CD14-positive monocyte (primary cell): ENCODE measurements at regions not wholly inside any gene's neighbourhood (a gene's known extent, or its start where the extent isn't known, plus 50 kb on each side); places are given as distances from the start of the nearest gene placed in this dataset.

Experiments
- DNase-seq, 3 donors: peaks; one replicate each; pipeline ENCODE4 v3.0.0-alpha.2; 2011 to 2022
- H2AFZ ChIP-seq: 2 replicates; pipeline ENCODE4 v1.6.0; 2012; ENCODE audit warnings: mild to moderate bottlenecking, low read depth, low read length, inconsistent platforms; ENCODE audit not compliant: insufficient read depth, poor library complexity, severe bottlenecking
- H3K27ac ChIP-seq, 2 donors: 1 replicate in 1 of 2; 2 replicates in 1 of 2; pipeline ENCODE4 v1.5.1; 2012 to 2013; ENCODE audit warnings: low read length in 2 of 2, control low read depth in 1 of 2, inconsistent platforms in 1 of 2, low read depth in 1 of 2, mild to moderate bottlenecking in 1 of 2
- H3K27me3 ChIP-seq, 2 donors: one replicate each; pipeline versions ENCODE4 v1.6.0 to v1.6.1; 2011 to 2013; ENCODE audit warnings: low read length in 2 of 2; ENCODE audit not compliant: control insufficient read depth in 2 of 2, insufficient read depth in 2 of 2
- H3K36me3 ChIP-seq, 2 donors: replicated peaks in 1 of 2; 1 replicate in 1 of 2; 2 replicates in 1 of 2; pipeline versions ENCODE4 v1.5.1 to v1.6.1; 2012 to 2013; ENCODE audit warnings: low read length in 2 of 2, control low read depth in 1 of 2, inconsistent platforms in 1 of 2, mild to moderate bottlenecking in 1 of 2; ENCODE audit not compliant: insufficient read depth in 2 of 2, control insufficient read depth in 1 of 2
- H3K4me1 ChIP-seq, 2 donors: 1 replicate in 1 of 2; 2 replicates in 1 of 2; pipeline versions ENCODE4 v1.5.1 to v1.6.1; 2012 to 2013; ENCODE audit warnings: low read length in 2 of 2, control low read depth in 1 of 2, inconsistent platforms in 1 of 2, mild to moderate bottlenecking in 1 of 2, moderate library complexity in 1 of 2; ENCODE audit not compliant: insufficient read depth in 2 of 2, control insufficient read depth in 1 of 2
- H3K4me2 ChIP-seq: replicated peaks from 2 replicates; pipeline ENCODE3; 2012; ENCODE audit warnings: low read length, moderate library complexity, mild to moderate bottlenecking; ENCODE audit not compliant: poor library complexity, severe bottlenecking; ENCODE audit errors: extremely low read depth
- H3K4me3 ChIP-seq, 3 experiments: fragments of 200-600 bp in 1 of 3; sonication (generic) in 1 of 3; replicated peaks in 1 of 3; 1 replicate in 2 of 3; 2 replicates in 1 of 3; pipeline ENCODE4 v1.5.1; 2011 to 2013; ENCODE audit warnings: low read length in 3 of 3, mild to moderate bottlenecking in 3 of 3, control low read depth in 2 of 3, low read depth in 2 of 3, inconsistent platforms in 1 of 3, moderate library complexity in 1 of 3
- H3K79me2 ChIP-seq: 2 replicates; pipeline ENCODE4 v1.6.0; 2012; ENCODE audit warnings: mild to moderate bottlenecking, control low read depth, inconsistent platforms, low read length, moderate library complexity; ENCODE audit not compliant: insufficient read depth
- H3K9ac ChIP-seq: 2 replicates; pipeline ENCODE4 v1.6.0; 2017; ENCODE audit warnings: low read length, mild to moderate bottlenecking; ENCODE audit not compliant: insufficient read depth, poor library complexity, severe bottlenecking
- H3K9me3 ChIP-seq, 2 donors: replicated peaks in 1 of 2; 1 replicate in 1 of 2; 2 replicates in 1 of 2; pipeline versions ENCODE4 v1.5.1 to v1.6.1; 2012 to 2013; ENCODE audit warnings: low read length in 2 of 2, control low read depth in 1 of 2; ENCODE audit not compliant: control insufficient read depth in 1 of 2, insufficient read depth in 1 of 2
- H4K20me1 ChIP-seq: 2 replicates; pipeline ENCODE4 v1.6.0; 2012; ENCODE audit warnings: mild to moderate bottlenecking, low read length, control low read depth, moderate library complexity; ENCODE audit not compliant: insufficient read depth
- H3K27ac Mint-ChIP-seq, 7 donors: one replicate each; pipeline ENCODE4 v1.8.0; 2020; ENCODE audit warnings: mild to moderate bottlenecking in 7 of 7, mixed read lengths in 7 of 7, moderate library complexity in 6 of 7, inconsistent platforms in 2 of 7
- H3K27me3 Mint-ChIP-seq, 3 donors: one replicate each; pipeline ENCODE4 v1.8.0; 2021 to 2022; ENCODE audit warnings: low read depth in 3 of 3, mild to moderate bottlenecking in 3 of 3, mixed read lengths in 3 of 3, moderate library complexity in 3 of 3, inconsistent platforms in 1 of 3
- H3K36me3 Mint-ChIP-seq, 2 donors: one replicate each; pipeline ENCODE4 v1.8.0; 2020; ENCODE audit warnings: mixed read lengths in 2 of 2, inconsistent platforms in 1 of 2, mild to moderate bottlenecking in 1 of 2
- H3K4me1 Mint-ChIP-seq: one replicate; pipeline ENCODE4 v1.8.0; 2020; ENCODE audit warnings: mild to moderate bottlenecking, mixed read lengths
- H3K4me3 Mint-ChIP-seq, 2 donors: one replicate each; pipeline ENCODE4 v1.8.0; 2020; ENCODE audit warnings: mild to moderate bottlenecking in 2 of 2, mixed read lengths in 2 of 2, moderate library complexity in 1 of 2
- H3K9me3 Mint-ChIP-seq, 7 donors: one replicate each; pipeline ENCODE4 v1.8.0; 2020 to 2022; ENCODE audit warnings: mixed read lengths in 7 of 7, mild to moderate bottlenecking in 6 of 7, moderate library complexity in 6 of 7, inconsistent platforms in 2 of 7
- WGBS: methylation state at CpG from one replicate; pipeline ENCODE4 v1.1.5; 2013; ENCODE audit warnings: missing lambda C conversion rate; ENCODE audit not compliant: insufficient coverage; 5-methylcytosine and 5-hydroxymethylcytosine counted together
- intact Hi-C, 2 donors: fragments of 100-400 bp; cut with micrococcal nuclease; formaldehyde crosslinking; loops; one replicate each; pipeline versions ENCODE4 v1.15.0 to v1.15.1; 2023
- TF ChIP-seq, protein P1 (sequence below): fragments of 200-600 bp; IDR thresholded peaks from one replicate; pipeline ENCODE4 v1.8.0; 2022; ENCODE audit warnings: antibody characterized with exemption, mild to moderate bottlenecking

DNA sequence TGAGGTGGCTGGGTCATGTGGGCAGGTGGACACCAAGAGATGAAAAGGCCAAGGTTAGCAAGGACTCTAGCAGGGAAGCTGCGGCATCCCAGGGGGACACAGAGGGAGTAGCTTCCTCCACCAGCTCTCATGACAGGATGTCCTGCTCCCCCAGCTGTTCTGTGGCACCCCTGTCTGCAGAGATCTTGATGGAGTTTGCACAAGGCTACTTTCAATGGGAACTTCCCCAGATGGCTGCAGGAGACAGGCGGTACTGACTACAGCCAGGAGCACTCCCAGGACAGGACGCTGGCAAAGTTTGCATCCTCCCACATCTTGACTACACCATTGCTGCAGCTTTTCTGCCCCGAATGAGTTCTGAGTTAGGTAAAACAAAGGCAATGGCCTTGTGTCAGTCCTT is 312.8 kb downstream of the TLE4 start:
- H3K9me3 ChIP-seq: no peaks in the 10 kb centered on the region
- H3K4me1 ChIP-seq: no peaks in the 10 kb centered on the region
- H3K27ac Mint-ChIP-seq: no peak overlapping the region
- no peak overlapping the region for H3K4me2 ChIP-seq
- H3K79me2 ChIP-seq: no peaks in the 10 kb centered on the region
- no peaks in the 10 kb centered on the region for H3K36me3 ChIP-seq
- no peak overlapping the region for H3K4me3 ChIP-seq
- peak in 1 of 3 donors; percentile 30 for DNase-seq
- H3K36me3 Mint-ChIP-seq: no peaks in the 10 kb centered on the region
- no peak overlapping the region for H3K4me3 Mint-ChIP-seq
- peaks cover 0 to 2% (median 0%) of the 10 kb centered on the region in 7 donors for H3K9me3 Mint-ChIP-seq
- no peak overlapping the region for H3K9ac ChIP-seq
- intact Hi-C loops: no loop called here
- H4K20me1 ChIP-seq: no peaks in the 10 kb centered on the region
- TF ChIP-seq, protein P1, sequence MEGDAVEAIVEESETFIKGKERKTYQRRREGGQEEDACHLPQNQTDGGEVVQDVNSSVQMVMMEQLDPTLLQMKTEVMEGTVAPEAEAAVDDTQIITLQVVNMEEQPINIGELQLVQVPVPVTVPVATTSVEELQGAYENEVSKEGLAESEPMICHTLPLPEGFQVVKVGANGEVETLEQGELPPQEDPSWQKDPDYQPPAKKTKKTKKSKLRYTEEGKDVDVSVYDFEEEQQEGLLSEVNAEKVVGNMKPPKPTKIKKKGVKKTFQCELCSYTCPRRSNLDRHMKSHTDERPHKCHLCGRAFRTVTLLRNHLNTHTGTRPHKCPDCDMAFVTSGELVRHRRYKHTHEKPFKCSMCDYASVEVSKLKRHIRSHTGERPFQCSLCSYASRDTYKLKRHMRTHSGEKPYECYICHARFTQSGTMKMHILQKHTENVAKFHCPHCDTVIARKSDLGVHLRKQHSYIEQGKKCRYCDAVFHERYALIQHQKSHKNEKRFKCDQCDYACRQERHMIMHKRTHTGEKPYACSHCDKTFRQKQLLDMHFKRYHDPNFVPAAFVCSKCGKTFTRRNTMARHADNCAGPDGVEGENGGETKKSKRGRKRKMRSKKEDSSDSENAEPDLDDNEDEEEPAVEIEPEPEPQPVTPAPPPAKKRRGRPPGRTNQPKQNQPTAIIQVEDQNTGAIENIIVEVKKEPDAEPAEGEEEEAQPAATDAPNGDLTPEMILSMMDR: no peak
- 10% methylated on average over 2 of the region's 4 CpGs for WGBS
- peaks cover 26% of the 10 kb centered on the region for H3K4me1 Mint-ChIP-seq
- no peak overlapping the region for H2AFZ ChIP-seq
- H3K27me3 ChIP-seq: peaks cover 3 to 4% of the 10 kb centered on the region in 2 donors
- H3K27me3 Mint-ChIP-seq: peaks cover 5 to 13% (median 8%) of the 10 kb centered on the region in 3 donors
- no peak overlapping the region for H3K27ac ChIP-seq

DNA sequence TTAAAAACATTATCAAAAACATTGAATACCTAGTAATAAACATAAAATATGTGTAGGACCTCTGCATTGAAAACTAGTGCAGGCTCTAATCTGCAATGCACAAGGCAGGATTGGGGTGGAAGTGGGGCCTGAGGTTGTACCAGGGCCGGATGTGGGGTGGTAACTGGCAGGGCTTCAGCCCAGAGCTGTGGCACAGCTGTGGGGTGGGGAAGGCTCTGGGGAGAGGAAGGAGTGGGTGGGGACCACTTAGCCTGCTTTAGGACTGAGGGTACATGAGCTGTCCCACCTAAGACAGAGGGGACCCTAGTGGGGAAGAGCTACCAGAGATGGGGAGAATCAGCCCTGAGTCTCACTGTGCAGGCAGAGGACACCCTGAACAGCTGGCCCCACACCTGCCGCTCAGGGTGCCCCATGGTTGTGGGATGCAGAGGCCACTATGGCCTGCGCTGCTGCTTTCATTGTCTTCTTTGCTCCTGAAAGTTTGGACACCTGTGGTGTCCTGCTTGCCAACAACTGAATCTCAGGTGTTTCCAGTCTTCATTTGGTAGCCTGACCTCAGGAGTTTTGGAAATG is 311.4 kb downstream of the TLE4 start:
- Mint-ChIP-seq H3K4me1 (peaks cover 40% of the 10 kb centered on the region), H3K9me3 (peaks cover 0 to 3% (median 0%) of the 10 kb centered on the region in 7 donors), H3K27me3 (peaks cover 4 to 14% (median 8%) of the 10 kb centered on the region in 3 donors), H3K36me3 (no peaks in the 10 kb centered on the region), H3K4me3 (no peak overlapping the region), H3K27ac (no peak overlapping the region)
- H3K9ac ChIP-seq: no peak overlapping the region
- H3K27ac ChIP-seq: no peak overlapping the region
- no peaks in the 10 kb centered on the region for H3K9me3 ChIP-seq
- H3K36me3 ChIP-seq: no peaks in the 10 kb centered on the region
- no peak overlapping the region for H3K4me3 ChIP-seq
- H3K4me1 ChIP-seq: peaks cover 7 to 12% of the 10 kb centered on the region in 2 donors
- no peaks in the 10 kb centered on the region for H4K20me1 ChIP-seq
- intact Hi-C loops: no loop called here
- H2AFZ ChIP-seq: no peak overlapping the region
- H3K27me3 ChIP-seq: peaks cover 3 to 4% of the 10 kb centered on the region in 2 donors
- no peak overlapping the region for H3K4me2 ChIP-seq
- no peak for DNase-seq
- TF ChIP-seq, protein P1: no peak
- WGBS: 17% methylated on average over 3 of the region's 3 CpGs
- H3K79me2 ChIP-seq: no peaks in the 10 kb centered on the region
